Pancreas (tissue), 10 donors: ENCODE measurements at regions not wholly inside any gene's neighbourhood (a gene's known extent, or its start where the extent isn't known, plus 50 kb on each side); places are given as distances from the start of the nearest gene placed in this dataset.
A peak's percentile ranks its signal among the peaks of the same experiment; 100 is the strongest.

ENCODE experiments used
- ATAC-seq, 4 donors: fragments of 200-7000 bp; cut with Tn5 transposase; one replicate each; pipeline versions ENCODE4 v1.8.0 to v1.9.1; 2020; ENCODE audit warnings: mild to moderate bottlenecking in 4 of 4, moderate library complexity in 4 of 4
- DNase-seq, 6 donors: peaks; one replicate each; pipeline ENCODE4 v3.0.0-alpha.2; 2020
- FAIRE-seq: peaks from 2 replicates; lab custom pipeline; 2012; peaks lifted over from hg19 to GRCh38; lab: Jason Lieb, UNC
- H3K27ac ChIP-seq, 4 donors: fragments of 200-600 bp; sonication (generic); 1 replicate in 3 of 4; 2 replicates in 1 of 4; pipeline versions ENCODE4 v1.5.0 to v1.8.0; 2020
- H3K27me3 ChIP-seq, 4 donors: fragments of 200-600 bp; one replicate each; pipeline ENCODE4 v1.8.0; 2021
- H3K36me3 ChIP-seq, 3 donors: fragments of 200-600 bp; sonication (generic) in 1 of 3; one replicate each; pipeline versions ENCODE4 v1.5.0 to v1.8.0; 2020 to 2021
- H3K4me1 ChIP-seq, 3 donors: fragments of 200-600 bp; one replicate each; pipeline ENCODE4 v1.8.0; 2021
- H3K4me3 ChIP-seq, 4 donors: fragments of 200-600 bp; sonication (generic) in 2 of 4; one replicate each; pipeline versions ENCODE4 v1.5.0 to v1.8.0; 2020 to 2021
- H3K9me3 ChIP-seq, 4 donors: fragments of 200-600 bp; one replicate each; pipeline ENCODE4 v1.8.0; 2021
- CTCF ChIP-seq, 4 donors: fragments of 200-600 bp; sonication (generic) in 3 of 4; IDR thresholded peaks; one replicate each; pipeline versions ENCODE4 v1.5.0 to v1.8.0; 2021; ENCODE audit warnings: antibody characterized with exemption in 4 of 4
- WGBS, 2 donors: extraction: QIAGEN DNeasy Blood & Tissue Kit; methylation state at CpG; one replicate each; pipeline ENCODE4 v1.1.7; 2013; 5-methylcytosine and 5-hydroxymethylcytosine counted together
- intact Hi-C, 3 donors: fragments of 100-400 bp; cut with DNase I; formaldehyde crosslinking; loops; one replicate each; pipeline versions ENCODE4 v1.11.1 to v1.14.2; 2022
- donor health status: healthy with polysubstance abuse.
- donor health status: DM: no; HTN: no; CAD: no; lungs with moderate emphysema.
- donor health status: DM: no; HTN: no; CAD: no.
- donor health status: control.
- donor health status: control.
- donor health status: Bipolar disorder and iron deficiency.
- donor health status: DM: yes; HTN: yes; CAD: no.
- donor health status: DM: no; HTN: no; CAD: no.
- donor health status: DM: no; HTN: no; CAD: no.
- donor health status: DM: yes; HTN: yes; CAD: no.

GRCh38 chr4:187021436-187022205 is 298.0 kb upstream of the FAT1 start:
- no peaks in the 10 kb centered on the region for H3K9me3 ChIP-seq
- no peaks in the 10 kb centered on the region for H3K4me1 ChIP-seq
- no peaks in the 10 kb centered on the region for H3K36me3 ChIP-seq
- ATAC-seq, result no peak
- no peak for FAIRE-seq
- TF ChIP-seq CTCF (IDR thresholded peaks at IDR 0.05), result no peak
- no peak overlapping the region for H3K4me3 ChIP-seq
- no peak overlapping the region for H3K27ac ChIP-seq
- intact Hi-C loops, result no loop called here
- DNase-seq, result no peak
- 78 to 81% methylated on average over 6 of the region's 6 CpGs for WGBS, 2 donors
- H3K27me3 ChIP-seq, result no peaks in the 10 kb centered on the region

GRCh38 chr4:187027272-187027671 is 303.6 kb upstream of the FAT1 start:
- no peak for FAIRE-seq
- Histone ChIP-seq H3K36me3 (no peaks in the 10 kb centered on the region), H3K9me3 (no peaks in the 10 kb centered on the region), H3K4me1 (no peaks in the 10 kb centered on the region), H3K27ac (no peak overlapping the region), H3K27me3 (no peaks in the 10 kb centered on the region), H3K4me3 (no peak overlapping the region)
- peak in 2 of 4 donors; percentile 30 to 40 for ATAC-seq
- 58 to 60% methylated on average over 6 of the region's 6 CpGs for WGBS, 2 donors
- no peak for DNase-seq
- no peak for TF ChIP-seq CTCF (IDR thresholded peaks at IDR 0.05)
- intact Hi-C loops, result no loop called here

- intact Hi-C loops, result no loop called here
- no peak for FAIRE-seq
Observed at GRCh38 chr4:187042251-187042650, 318.6 kb upstream of the FAT1 start.

GRCh38 chr4:187046471-187046870 is 322.8 kb upstream of the FAT1 start:
- FAIRE-seq (no peak), ATAC-seq (no peak), DNase-seq (no peak)
- intact Hi-C loops, result no loop called here
- Histone ChIP-seq H3K4me3 (no peak overlapping the region), H3K9me3 (no peaks in the 10 kb centered on the region), H3K27ac (no peak overlapping the region), H3K36me3 (no peaks in the 10 kb centered on the region), H3K4me1 (no peaks in the 10 kb centered on the region), H3K27me3 (no peaks in the 10 kb centered on the region)
- WGBS, 2 donors, result 70 to 76% methylated on average over 4 of the region's 4 CpGs
- no peak for TF ChIP-seq CTCF (IDR thresholded peaks at IDR 0.05)

More at GRCh38 chr4:187042251-187042650, 318.6 kb upstream of the FAT1 start:
- DNase-seq (no peak), ATAC-seq (no peak)
- Histone ChIP-seq H3K27ac (no peak overlapping the region), H3K36me3 (no peaks in the 10 kb centered on the region), H3K4me1 (no peaks in the 10 kb centered on the region), H3K27me3 (no peaks in the 10 kb centered on the region), H3K9me3 (no peaks in the 10 kb centered on the region), H3K4me3 (no peak overlapping the region)
- TF ChIP-seq CTCF (IDR thresholded peaks at IDR 0.05), result no peak
- WGBS, 2 donors, result 89 to 94% methylated on average over 7 of the region's 7 CpGs

- FAIRE-seq, result no peak
- no peak overlapping the region for H3K4me3 ChIP-seq
- no peak for ATAC-seq
- intact Hi-C loops, result no loop called here
- H3K27me3 ChIP-seq, result no peaks in the 10 kb centered on the region
- no peak for DNase-seq
- no peak for TF ChIP-seq CTCF (IDR thresholded peaks at IDR 0.05)
- whole genome bisulfite sequencing, 2 donors, result 93 to 97% methylated on average over 9 of the region's 9 CpGs
- no peaks in the 10 kb centered on the region for H3K9me3 ChIP-seq
- no peak overlapping the region for H3K27ac ChIP-seq
- H3K36me3 ChIP-seq, result no peaks in the 10 kb centered on the region
- no peaks in the 10 kb centered on the region for H3K4me1 ChIP-seq
Observed at GRCh38 chr4:187059021-187059420, 335.4 kb upstream of the FAT1 start.
